ENCODE measurements at regions not wholly inside any gene's neighbourhood (a gene's known extent, or its start where the extent isn't known, plus 50 kb on each side); places are given as distances from the start of the nearest gene placed in this dataset.

DNA sequence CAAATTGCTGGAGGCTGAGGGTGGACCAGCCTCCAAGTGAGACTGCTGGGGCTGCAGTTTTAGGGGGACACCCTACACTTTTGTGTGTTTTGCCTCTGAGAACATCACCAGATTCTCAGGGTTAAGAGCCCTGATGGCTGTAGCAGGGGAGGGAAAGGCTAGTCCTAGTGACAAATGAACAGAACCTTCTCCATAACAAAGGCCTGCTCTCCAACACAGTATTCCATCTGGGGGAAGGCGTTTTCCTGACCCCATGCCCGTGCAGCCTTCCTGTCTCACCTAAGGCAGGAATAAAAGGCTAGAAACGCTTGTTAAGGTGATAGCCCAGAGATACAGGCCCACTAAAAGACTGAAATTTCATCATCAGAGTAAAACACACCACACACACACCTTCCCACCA is 50.2 kb upstream of the NSMCE3 start:
- TF ChIP-seq GLIS3 (CRISPR knock-in tag; IDR thresholded peaks at IDR 0.05), result no peak
- TF ChIP-seq PPARA (CRISPR knock-in tag; IDR thresholded peaks at IDR 0.05; ENCODE audit: borderline replicate concordance), result no peak
- no peak for TF ChIP-seq TCF4 (CRISPR knock-in tag; IDR thresholded peaks at IDR 0.05; ENCODE audit: borderline replicate concordance)

Data from SK-N-SH treated with all-trans-retinoic acid at 6 μM for 48 hours (cell line).